Adrenal gland (tissue), 9 donors: ENCODE measurements at regions not wholly inside any gene's neighbourhood (a gene's known extent, or its start where the extent isn't known, plus 50 kb on each side); places are given as distances from the start of the nearest gene placed in this dataset.

ENCODE experiments used
- DNase-seq, 7 donors: peaks; one replicate each; pipeline ENCODE4 v3.0.0-alpha.2; 2019 to 2020
- H3K27ac ChIP-seq, 5 donors: fragments of 200-600 bp; sonication (generic) in 4 of 5; 1 replicate in 3 of 5; 2 replicates in 2 of 5; pipeline versions ENCODE4 v1.5.1 to v1.8.0; 2016 to 2020; ENCODE audit warnings: mild to moderate bottlenecking in 1 of 5
- H3K27me3 ChIP-seq: fragments of 200-600 bp; 2 replicates; pipeline ENCODE4 v1.8.0; 2021
- H3K36me3 ChIP-seq, 2 donors: fragments of 200-600 bp; replicated peaks in 1 of 2; 1 replicate in 1 of 2; 2 replicates in 1 of 2; pipeline versions ENCODE4 v1.5.1 to v1.8.0; 2018 to 2022
- H3K4me1 ChIP-seq, 2 donors: fragments of 200-600 bp; replicated peaks in 1 of 2; 1 replicate in 1 of 2; 2 replicates in 1 of 2; pipeline versions ENCODE4 v1.5.1 to v1.8.0; 2018 to 2021
- H3K4me3 ChIP-seq, 4 donors: fragments of 200-600 bp; sonication (generic) in 3 of 4; one replicate each; pipeline ENCODE4 v1.5.1; 2016 to 2018
- H3K9me3 ChIP-seq, 3 donors: fragments of 200-600 bp; sonication (generic) in 1 of 3; replicated peaks in 1 of 3; 1 replicate in 2 of 3; 2 replicates in 1 of 3; pipeline versions ENCODE4 v1.5.1 to v1.8.0; 2016 to 2021
- CTCF ChIP-seq, 6 experiments: fragments of 450-650 bp in 4 of 6; fragments of 200-600 bp in 2 of 6; sonication (generic) in 1 of 6; IDR thresholded peaks; 1 replicate in 5 of 6; 2 replicates in 1 of 6; pipeline versions ENCODE4 v1.5.1 to v1.8.0; 2016 to 2021; ENCODE audit warnings: antibody characterized with exemption in 6 of 6, mild to moderate bottlenecking in 2 of 6, moderate library complexity in 1 of 6
- POLR2A ChIP-seq, 2 donors: fragments of 450-650 bp; IDR thresholded peaks; one replicate each; pipeline ENCODE4 v1.6.1; 2017; ENCODE audit warnings: antibody characterized with exemption in 2 of 2, mild to moderate bottlenecking in 2 of 2, moderate library complexity in 1 of 2
- WGBS, 4 donors: extraction: QIAGEN DNeasy Blood & Tissue Kit in 2 of 4; methylation state at CpG; one replicate each; pipeline versions ENCODE4 v1.1.5 to v1.1.7; 2013 to 2017; 5-methylcytosine and 5-hydroxymethylcytosine counted together
- intact Hi-C, 2 donors: fragments of 100-400 bp; cut with DNase I; formaldehyde crosslinking; loops; one replicate each; pipeline versions ENCODE4 v1.14.1 to v1.15.0; 2022 to 2023
- donor health status: healthy with polysubstance abuse.
- donor health status: Bipolar disorder and iron deficiency.
- donor health status: DM: yes; HTN: yes; CAD: no.
- donor health status: DM: no; HTN: no; CAD: no.
- donor health status: DM: no; HTN: no; CAD: no.

GRCh38 chrX:64805683-64806082 is 170.6 kb downstream of the ZC4H2 start:
- Histone ChIP-seq H3K27ac (no peak overlapping the region), H3K27me3 (no peaks in the 10 kb centered on the region), H3K36me3 (no peaks in the 10 kb centered on the region), H3K4me3 (no peak overlapping the region), H3K4me1 (no peaks in the 10 kb centered on the region), H3K9me3 (no peaks in the 10 kb centered on the region)
- 80 to 93% (median 89%) methylated on average over 1 of the region's 1 CpG for WGBS, 4 donors
- no peak for DNase-seq
- TF ChIP-seq CTCF (IDR thresholded peaks at IDR 0.05) (no peak), POLR2A (IDR thresholded peaks at IDR 0.05) (no peak)
- intact Hi-C loops = no loop called here

GRCh38 chrX:64792598-64793337 is 183.5 kb downstream of the ZC4H2 start:
- no peak for TF ChIP-seq CTCF (IDR thresholded peaks at IDR 0.05)
- no peak for TF ChIP-seq POLR2A (IDR thresholded peaks at IDR 0.05)
- no peaks in the 10 kb centered on the region for H3K27me3 ChIP-seq
- no peaks in the 10 kb centered on the region for H3K4me1 ChIP-seq
- no peaks in the 10 kb centered on the region for H3K36me3 ChIP-seq
- H3K9me3 ChIP-seq = no peaks in the 10 kb centered on the region
- no peak for DNase-seq
- H3K4me3 ChIP-seq = no peak overlapping the region
- intact Hi-C loops = no loop called here
- H3K27ac ChIP-seq = no peak overlapping the region

- H3K4me1 ChIP-seq = no peaks in the 10 kb centered on the region
- H3K4me3 ChIP-seq = no peak overlapping the region
- no peak for DNase-seq
- 71 to 78% (median 77%) methylated on average over 5 of the region's 5 CpGs for WGBS, 4 donors
- H3K36me3 ChIP-seq = no peaks in the 10 kb centered on the region
- peaks cover 13% of the 10 kb centered on the region for H3K27me3 ChIP-seq
- peaks cover 0 to 4% (median 0%) of the 10 kb centered on the region in 3 donors for H3K9me3 ChIP-seq
- TF ChIP-seq POLR2A (IDR thresholded peaks at IDR 0.05) = no peak
- TF ChIP-seq CTCF (IDR thresholded peaks at IDR 0.05) = no peak
- no peak overlapping the region for H3K27ac ChIP-seq
- intact Hi-C loops = no loop called here
Observed at GRCh38 chrX:64782923-64783322, 193.3 kb downstream of the ZC4H2 start.

- intact Hi-C loops = no loop called here
- Histone ChIP-seq H3K4me3 (no peak overlapping the region), H3K36me3 (no peaks in the 10 kb centered on the region)
Observed at GRCh38 chrX:64758047-64758446, 218.2 kb downstream of the ZC4H2 start.

More at GRCh38 chrX:64758047-64758446, 218.2 kb downstream of the ZC4H2 start:
- 62 to 81% (median 71%) methylated on average over 4 of the region's 4 CpGs for WGBS, 4 donors
- Histone ChIP-seq H3K27me3 (no peaks in the 10 kb centered on the region), H3K4me1 (no peaks in the 10 kb centered on the region), H3K9me3 (no peaks in the 10 kb centered on the region), H3K27ac (no peak overlapping the region)
- no peak for TF ChIP-seq POLR2A (IDR thresholded peaks at IDR 0.05)
- no peak for TF ChIP-seq CTCF (IDR thresholded peaks at IDR 0.05)
- no peak for DNase-seq
